RWPE2 (cell line): ENCODE measurements at regions not wholly inside any gene's neighbourhood (a gene's known extent, or its start where the extent isn't known, plus 50 kb on each side); places are given as distances from the start of the nearest gene placed in this dataset.

Source experiments
- ATAC-seq: fragments of 200-7000 bp; cut with Tn5 transposase; 3 replicates; pipeline ENCODE4 v1.9.1; 2021; ENCODE audit warnings: low read depth
- DNase-seq: peaks from one replicate; pipeline ENCODE4 v3.0.0-alpha.2; 2020; ENCODE audit warnings: low spot score
- H3K27ac ChIP-seq: fragments of 450-650 bp; 2 replicates; pipeline ENCODE4 v1.5.1; 2017; ENCODE audit warnings: mild to moderate bottlenecking; ENCODE audit not compliant: poor library complexity, severe bottlenecking
- H3K27me3 ChIP-seq: fragments of 250-450 bp; sonication (Bioruptor Pico); 2 replicates; pipeline ENCODE4 v1.5.1; 2021; ENCODE audit warnings: mild to moderate bottlenecking, moderate library complexity; ENCODE audit not compliant: insufficient read depth, poor library complexity, severe bottlenecking
- H3K36me3 ChIP-seq: fragments of 250-450 bp; sonication (Bioruptor Pico); 2 replicates; pipeline ENCODE4 v1.5.1; 2020; ENCODE audit warnings: low read depth, mild to moderate bottlenecking, moderate library complexity
- H3K4me1 ChIP-seq: fragments of 250-450 bp; sonication (Bioruptor Pico); 2 replicates; pipeline ENCODE4 v1.5.1; 2021; ENCODE audit warnings: mild to moderate bottlenecking, moderate library complexity; ENCODE audit not compliant: insufficient read depth, poor library complexity, severe bottlenecking
- H3K4me3 ChIP-seq: fragments of 250-450 bp; sonication (Bioruptor Pico); 2 replicates; pipeline ENCODE4 v1.5.1; 2021; ENCODE audit warnings: mild to moderate bottlenecking, moderate library complexity; ENCODE audit not compliant: severe bottlenecking
- H3K9me3 ChIP-seq: fragments of 250-450 bp; sonication (Bioruptor Pico); 2 replicates; pipeline ENCODE4 v1.5.1; 2021; ENCODE audit warnings: mild to moderate bottlenecking, moderate library complexity; ENCODE audit not compliant: severe bottlenecking
- CTCF ChIP-seq: fragments of 450-650 bp; IDR thresholded peaks from one replicate; pipeline ENCODE4 v1.5.1; 2017; ENCODE audit warnings: mild to moderate bottlenecking, moderate library complexity; ENCODE audit not compliant: poor library complexity, severe bottlenecking

DNA sequence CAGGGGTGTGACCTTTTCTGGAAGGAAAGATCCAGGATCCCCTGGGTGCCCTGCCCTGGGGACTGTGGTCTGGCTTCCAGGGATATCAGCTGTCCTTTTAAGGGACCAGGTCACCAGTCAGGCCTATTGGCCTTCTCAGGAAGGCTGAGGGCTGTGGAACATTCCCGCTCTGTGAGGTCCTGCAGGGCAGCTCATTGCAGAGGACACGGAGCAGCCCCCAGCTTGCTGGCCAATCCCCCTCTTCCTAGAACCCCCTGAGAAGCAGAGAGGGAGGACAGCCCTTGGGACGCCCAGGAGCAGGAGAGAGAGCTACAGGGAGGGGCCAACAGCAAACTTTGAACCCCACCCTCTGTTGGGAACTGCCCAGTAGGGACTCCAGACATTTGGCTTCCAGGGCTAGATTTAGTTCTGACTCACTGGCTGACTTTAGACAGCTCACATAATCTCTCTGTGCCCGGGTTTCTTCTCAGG is 67.9 kb upstream of the COL13A1 start:
- DNase-seq: no peak
- TF ChIP-seq CTCF: no peak

GRCh38 chr10:69734416-69734796 is 67.3 kb upstream of the COL13A1 start:
- TF ChIP-seq CTCF: no peak
- DNase-seq (no peak), ATAC-seq (no peak)
- no peaks in the 10 kb centered on the region for H3K9me3 ChIP-seq
- H3K4me1 ChIP-seq: no peaks in the 10 kb centered on the region
- H3K36me3 ChIP-seq: no peaks in the 10 kb centered on the region
- H3K27me3 ChIP-seq: no peaks in the 10 kb centered on the region
- no peak overlapping the region for H3K4me3 ChIP-seq
- H3K27ac ChIP-seq: no peak overlapping the region

More for the DNA sequence above, 67.9 kb upstream of the COL13A1 start:
- peak overlapping the region; percentile 4 for H3K27ac ChIP-seq
- H3K4me3 ChIP-seq: no peak overlapping the region
- H3K9me3 ChIP-seq: no peaks in the 10 kb centered on the region
- no peaks in the 10 kb centered on the region for H3K27me3 ChIP-seq
- no peaks in the 10 kb centered on the region for H3K36me3 ChIP-seq
- ATAC-seq: peak; percentile 58
- peaks cover 3% of the 10 kb centered on the region for H3K4me1 ChIP-seq

DNA sequence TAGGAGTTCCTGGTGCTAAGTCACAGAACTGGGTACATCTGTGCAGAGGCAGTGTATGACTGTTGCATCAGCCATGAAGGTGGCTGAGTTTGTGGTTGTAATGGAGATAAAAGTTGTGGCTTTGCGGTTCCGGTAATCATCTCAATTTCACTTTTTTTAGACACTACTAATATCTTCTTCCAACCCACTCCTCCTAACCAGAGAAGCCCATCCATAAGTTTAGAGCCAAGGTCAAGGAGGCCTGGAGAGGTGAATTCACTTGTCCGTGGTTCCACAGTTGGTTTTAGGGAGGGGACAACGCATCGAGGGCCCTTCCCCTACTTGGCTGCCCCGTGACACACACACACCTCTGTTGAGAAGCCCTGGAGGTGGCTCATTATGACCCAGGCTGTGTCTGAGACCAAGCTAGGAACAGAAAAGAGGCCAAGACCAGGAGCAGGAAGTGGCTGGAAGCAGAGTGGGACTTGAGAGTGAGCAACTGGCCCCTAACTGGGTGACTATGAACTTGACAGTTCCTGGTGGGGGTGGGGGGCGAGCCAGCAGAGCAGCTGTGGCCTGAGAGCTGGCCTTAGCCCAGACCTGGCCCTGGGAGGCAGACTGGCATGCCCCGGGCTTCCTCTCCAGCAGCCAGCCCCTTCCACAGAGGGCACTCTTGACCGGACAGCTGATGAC is 66.8 kb upstream of the COL13A1 start:
- no peak for DNase-seq
- H3K4me1 ChIP-seq: no peaks in the 10 kb centered on the region
- no peak overlapping the region for H3K27ac ChIP-seq
- no peak for ATAC-seq
- no peak overlapping the region for H3K4me3 ChIP-seq
- H3K36me3 ChIP-seq: no peaks in the 10 kb centered on the region
- H3K27me3 ChIP-seq: no peaks in the 10 kb centered on the region
- H3K9me3 ChIP-seq: no peaks in the 10 kb centered on the region
- no peak for TF ChIP-seq CTCF

GRCh38 chr10:69736886-69737641 is 64.6 kb upstream of the COL13A1 start:
- TF ChIP-seq CTCF: no peak
- no peaks in the 10 kb centered on the region for H3K27me3 ChIP-seq

GRCh38 chr10:69738071-69738470 is 63.6 kb upstream of the COL13A1 start:
- no peak for ATAC-seq
- no peak for DNase-seq
- Histone ChIP-seq H3K9me3 (no peaks in the 10 kb centered on the region), H3K4me3 (no peak overlapping the region), H3K27me3 (no peaks in the 10 kb centered on the region), H3K36me3 (no peaks in the 10 kb centered on the region), H3K4me1 (no peaks in the 10 kb centered on the region), H3K27ac (no peak overlapping the region)
- no peak for TF ChIP-seq CTCF

More at GRCh38 chr10:69736886-69737641, 64.6 kb upstream of the COL13A1 start:
- Histone ChIP-seq H3K4me3 (no peak overlapping the region), H3K4me1 (no peaks in the 10 kb centered on the region), H3K9me3 (no peaks in the 10 kb centered on the region), H3K36me3 (no peaks in the 10 kb centered on the region), H3K27ac (no peak overlapping the region)
- no peak for DNase-seq
- ATAC-seq: no peak
